ENCODE measurements at regions not wholly inside any gene's neighbourhood (a gene's known extent, or its start where the extent isn't known, plus 50 kb on each side); places are given as distances from the start of the nearest gene placed in this dataset.

GRCh38 chr1:195604287-195604686 lies 1004.0 kb downstream of the KCNT2 start:
- Histone ChIP-seq H3K27ac (no peak overlapping the region), H3K9me3 (no peaks in the 10 kb centered on the region), H3K27me3 (no peaks in the 10 kb centered on the region), H3K4me3 (replicated peaks in 1 of 3) (no peak overlapping the region), H3K36me3 (no peaks in the 10 kb centered on the region), H3K4me1 (no peaks in the 10 kb centered on the region)
- no peak for DNase-seq
- intact Hi-C loops (cut with DNase I) = no loop called here
- TF ChIP-seq POLR2A (IDR thresholded peaks at IDR 0.05) = no peak
- TF ChIP-seq, protein P1, sequence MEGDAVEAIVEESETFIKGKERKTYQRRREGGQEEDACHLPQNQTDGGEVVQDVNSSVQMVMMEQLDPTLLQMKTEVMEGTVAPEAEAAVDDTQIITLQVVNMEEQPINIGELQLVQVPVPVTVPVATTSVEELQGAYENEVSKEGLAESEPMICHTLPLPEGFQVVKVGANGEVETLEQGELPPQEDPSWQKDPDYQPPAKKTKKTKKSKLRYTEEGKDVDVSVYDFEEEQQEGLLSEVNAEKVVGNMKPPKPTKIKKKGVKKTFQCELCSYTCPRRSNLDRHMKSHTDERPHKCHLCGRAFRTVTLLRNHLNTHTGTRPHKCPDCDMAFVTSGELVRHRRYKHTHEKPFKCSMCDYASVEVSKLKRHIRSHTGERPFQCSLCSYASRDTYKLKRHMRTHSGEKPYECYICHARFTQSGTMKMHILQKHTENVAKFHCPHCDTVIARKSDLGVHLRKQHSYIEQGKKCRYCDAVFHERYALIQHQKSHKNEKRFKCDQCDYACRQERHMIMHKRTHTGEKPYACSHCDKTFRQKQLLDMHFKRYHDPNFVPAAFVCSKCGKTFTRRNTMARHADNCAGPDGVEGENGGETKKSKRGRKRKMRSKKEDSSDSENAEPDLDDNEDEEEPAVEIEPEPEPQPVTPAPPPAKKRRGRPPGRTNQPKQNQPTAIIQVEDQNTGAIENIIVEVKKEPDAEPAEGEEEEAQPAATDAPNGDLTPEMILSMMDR (IDR thresholded peaks at IDR 0.05) = no peak
- WGBS, 2 donors = 80 to 94% methylated on average over 1 of the region's 1 CpG

DNA sequence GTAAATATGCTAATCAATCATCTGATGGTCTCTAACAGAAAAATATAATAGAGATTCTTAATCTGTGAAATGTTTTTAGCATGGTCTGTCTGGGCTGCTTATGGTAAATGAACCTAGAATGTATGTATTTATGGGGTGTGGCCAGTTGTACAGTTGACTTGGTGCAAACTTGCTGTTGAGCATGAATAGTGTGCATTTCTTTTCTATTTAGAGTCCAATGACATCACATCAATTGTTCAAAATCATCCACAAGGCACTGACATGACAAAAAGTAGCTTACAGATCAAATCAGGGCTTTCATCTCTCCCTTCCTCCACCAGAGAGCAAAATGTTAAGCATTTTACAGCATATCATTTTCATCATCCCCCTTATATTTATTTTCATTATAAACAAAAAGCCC lies 1010.3 kb downstream of the KCNT2 start:
- DNase-seq = no peak
- H3K27ac ChIP-seq = no peak overlapping the region
- no peaks in the 10 kb centered on the region for H3K4me1 ChIP-seq
- H3K4me3 ChIP-seq (replicated peaks in 1 of 3) = no peak overlapping the region
- no peaks in the 10 kb centered on the region for H3K27me3 ChIP-seq
- TF ChIP-seq POLR2A (IDR thresholded peaks at IDR 0.05) = no peak
- TF ChIP-seq, protein P1 (IDR thresholded peaks at IDR 0.05) = no peak
- no peaks in the 10 kb centered on the region for H3K36me3 ChIP-seq
- intact Hi-C loops (cut with DNase I) = no loop called here
- no peaks in the 10 kb centered on the region for H3K9me3 ChIP-seq

DNA sequence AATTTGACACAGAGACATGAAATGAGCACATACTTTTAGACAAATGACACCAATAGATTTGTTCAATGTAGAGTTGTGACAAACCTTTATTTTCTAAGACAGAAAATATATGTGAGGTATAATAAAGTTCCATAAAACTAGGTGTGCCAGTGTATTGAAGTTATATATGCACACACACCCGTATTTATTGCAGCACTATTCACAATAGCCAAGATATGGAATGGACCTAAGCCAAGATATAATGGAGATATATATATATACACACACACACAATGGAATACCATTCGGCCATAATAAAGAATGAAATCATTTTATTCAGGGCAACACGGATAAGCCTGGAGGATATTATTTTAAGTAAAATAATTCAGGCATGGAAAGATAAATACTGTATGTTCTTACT lies 1013.5 kb downstream of the KCNT2 start:
- no peak for DNase-seq
- H3K36me3 ChIP-seq = no peaks in the 10 kb centered on the region
- no peaks in the 10 kb centered on the region for H3K9me3 ChIP-seq
- 83 to 87% methylated on average over 3 of the region's 3 CpGs for WGBS, 2 donors
- H3K4me3 ChIP-seq (replicated peaks in 1 of 3) = no peak overlapping the region
- no peaks in the 10 kb centered on the region for H3K4me1 ChIP-seq
- H3K27ac ChIP-seq = no peak overlapping the region
- intact Hi-C loops (cut with DNase I) = no loop called here
- H3K27me3 ChIP-seq = no peaks in the 10 kb centered on the region
- TF ChIP-seq, protein P1 (IDR thresholded peaks at IDR 0.05) = no peak
- TF ChIP-seq POLR2A (IDR thresholded peaks at IDR 0.05) = no peak

- intact Hi-C loops (cut with DNase I) = no loop called here
- Histone ChIP-seq H3K4me1 (no peaks in the 10 kb centered on the region), H3K9me3 (no peaks in the 10 kb centered on the region), H3K27ac (no peak overlapping the region), H3K36me3 (no peaks in the 10 kb centered on the region), H3K4me3 (replicated peaks in 1 of 3) (no peak overlapping the region), H3K27me3 (no peaks in the 10 kb centered on the region)
- 91 to 92% methylated on average over 2 of the region's 2 CpGs for WGBS, 2 donors
- TF ChIP-seq, protein P1 (IDR thresholded peaks at IDR 0.05) = no peak
- no peak for TF ChIP-seq POLR2A (IDR thresholded peaks at IDR 0.05)
- DNase-seq = no peak
Observed at GRCh38 chr1:195594322-195594721, 1013.9 kb downstream of the KCNT2 start.

- Histone ChIP-seq H3K4me1 (no peaks in the 10 kb centered on the region), H3K27ac (no peak overlapping the region), H3K9me3 (no peaks in the 10 kb centered on the region), H3K27me3 (no peaks in the 10 kb centered on the region), H3K4me3 (replicated peaks in 1 of 3) (no peak overlapping the region), H3K36me3 (no peaks in the 10 kb centered on the region)
- TF ChIP-seq POLR2A (IDR thresholded peaks at IDR 0.05) = no peak
- TF ChIP-seq, protein P1 (IDR thresholded peaks at IDR 0.05) = no peak
- intact Hi-C loops (cut with DNase I) = no loop called here
- no peak for DNase-seq
- 75% methylated on average over 3 of the region's 3 CpGs for WGBS, 2 donors
Observed at GRCh38 chr1:195591917-195592672, 1016.1 kb downstream of the KCNT2 start.

Measured in thyroid gland (tissue), 4 donors.